Small intestine (tissue), 7 donors: ENCODE measurements at regions not wholly inside any gene's neighbourhood (a gene's known extent, or its start where the extent isn't known, plus 50 kb on each side); places are given as distances from the start of the nearest gene placed in this dataset.

Experiments used
- DNase-seq, 2 donors: peaks; one replicate each; pipeline versions ENCODE4 v3.0.0 to v3.0.0-alpha.2; 2013
- FAIRE-seq: peaks from 2 replicates; lab custom pipeline; 2012; peaks lifted over from hg19 to GRCh38; lab: Jason Lieb, UNC
- H3K27ac ChIP-seq, 3 donors: one replicate each; pipeline ENCODE4 v1.5.1; 2013; ENCODE audit warnings: low read length in 2 of 3, mild to moderate bottlenecking in 2 of 3, control low read depth in 1 of 3, inconsistent platforms in 1 of 3, low read depth in 1 of 3, moderate library complexity in 1 of 3
- H3K27me3 ChIP-seq, 3 donors: one replicate each; pipeline ENCODE4 v1.6.1; 2013; ENCODE audit warnings: low read length in 3 of 3, inconsistent platforms in 1 of 3; ENCODE audit not compliant: control insufficient read depth in 3 of 3, insufficient read depth in 3 of 3
- H3K36me3 ChIP-seq, 3 donors: one replicate each; pipeline ENCODE4 v1.6.1; 2013; ENCODE audit warnings: low read length in 3 of 3, inconsistent platforms in 1 of 3, low read depth in 1 of 3, mild to moderate bottlenecking in 1 of 3, moderate library complexity in 1 of 3; ENCODE audit not compliant: control insufficient read depth in 3 of 3, insufficient read depth in 2 of 3
- H3K4me1 ChIP-seq, 3 donors: one replicate each; pipeline ENCODE4 v1.6.1; 2013; ENCODE audit warnings: low read length in 2 of 3, inconsistent platforms in 1 of 3, low read depth in 1 of 3, mild to moderate bottlenecking in 1 of 3, moderate library complexity in 1 of 3; ENCODE audit not compliant: control insufficient read depth in 3 of 3, insufficient read depth in 2 of 3
- H3K4me3 ChIP-seq, 3 donors: one replicate each; pipeline ENCODE4 v1.5.1; 2013; ENCODE audit warnings: low read length in 3 of 3, control low read depth in 1 of 3, inconsistent platforms in 1 of 3, low read depth in 1 of 3, mild to moderate bottlenecking in 1 of 3, moderate library complexity in 1 of 3
- H3K9me3 ChIP-seq, 2 donors: one replicate each; pipeline ENCODE4 v1.6.1; 2013; ENCODE audit warnings: low read depth in 1 of 2, low read length in 1 of 2; ENCODE audit not compliant: control insufficient read depth in 2 of 2, insufficient read depth in 1 of 2
- WGBS, 3 donors: extraction: QIAGEN DNeasy Blood & Tissue Kit; methylation state at CpG; one replicate each; pipeline ENCODE4 v1.1.7; 2013; 5-methylcytosine and 5-hydroxymethylcytosine counted together
- donor health status: healthy with polysubstance abuse.
- donor health status: control.
- donor health status: control.
- donor health status: Bipolar disorder and iron deficiency.
- donor health status: healthy.

DNA sequence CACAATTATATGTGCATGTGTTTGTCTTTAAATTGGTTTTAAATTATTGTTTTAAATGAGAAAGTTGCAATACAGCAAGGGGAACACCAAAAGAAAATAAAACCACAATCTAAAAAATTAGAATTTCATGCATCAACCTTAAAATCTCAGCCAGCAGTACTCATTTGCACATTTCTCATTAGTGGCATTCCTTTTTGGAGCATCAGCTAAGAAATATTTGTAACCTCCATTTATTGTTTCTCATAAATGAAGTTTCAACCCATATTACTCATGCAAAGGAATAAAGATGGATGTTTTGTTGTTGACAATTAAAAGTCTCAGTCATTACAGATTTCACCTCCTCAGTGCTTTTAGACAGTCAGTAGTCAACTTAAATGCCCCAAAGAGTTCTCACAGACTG, 160.1 kb downstream of the TBX15 start:
- no peaks in the 10 kb centered on the region for H3K36me3 ChIP-seq
- no peak overlapping the region for H3K4me3 ChIP-seq
- no peaks in the 10 kb centered on the region for H3K27me3 ChIP-seq
- DNase-seq (no peak), FAIRE-seq (no peak)
- H3K27ac ChIP-seq, result no peak overlapping the region
- no peaks in the 10 kb centered on the region for H3K4me1 ChIP-seq
- peaks cover 0 to 2% of the 10 kb centered on the region in 2 donors for H3K9me3 ChIP-seq

DNA sequence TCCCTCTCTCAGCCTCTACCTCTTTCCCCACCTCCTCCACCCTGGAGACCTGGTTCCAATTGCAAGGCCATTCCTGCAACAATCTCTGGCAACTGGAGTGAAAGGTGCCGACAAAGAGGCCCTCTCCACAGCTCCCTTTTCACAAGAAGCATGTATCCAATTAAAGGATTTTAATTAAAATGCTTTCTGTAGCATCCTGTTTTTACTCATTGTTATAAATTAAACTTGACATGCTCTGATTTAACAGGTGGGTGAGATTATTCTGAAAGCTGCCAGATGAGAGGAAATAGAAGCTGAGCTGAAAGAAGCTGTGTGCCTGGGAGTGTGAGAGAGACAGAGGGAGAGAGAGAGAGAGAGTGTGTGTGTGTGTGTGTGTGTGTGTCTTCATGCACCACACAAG, 160.5 kb downstream of the TBX15 start:
- DNase-seq, result no peak
- H3K27me3 ChIP-seq, result no peaks in the 10 kb centered on the region
- FAIRE-seq, result no peak
- H3K9me3 ChIP-seq, result peaks cover 0 to 2% of the 10 kb centered on the region in 2 donors
- H3K4me3 ChIP-seq, result no peak overlapping the region
- 57 to 71% (median 69%) methylated on average over 1 of the region's 1 CpG for WGBS, 3 donors
- H3K36me3 ChIP-seq, result no peaks in the 10 kb centered on the region
- no peak overlapping the region for H3K27ac ChIP-seq
- H3K4me1 ChIP-seq, result no peaks in the 10 kb centered on the region

DNA sequence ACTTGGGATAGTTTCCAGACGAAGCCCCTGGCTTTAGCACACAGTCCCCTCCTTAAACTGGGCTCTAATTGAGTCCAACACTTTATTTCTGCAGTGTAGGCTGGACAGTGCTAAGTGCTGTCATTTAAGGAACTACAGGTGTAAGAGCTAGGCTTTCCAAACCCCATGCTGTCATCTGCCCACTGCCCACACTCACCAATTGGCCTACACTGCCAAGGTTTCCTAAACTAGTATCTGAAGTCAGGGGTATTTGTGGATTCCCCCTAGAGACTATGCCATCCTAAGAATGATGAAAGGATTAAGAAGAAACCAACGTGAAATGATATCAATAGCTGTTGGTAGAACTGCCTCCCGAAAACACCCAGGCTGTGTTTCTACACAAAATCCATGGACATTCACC, 160.9 kb downstream of the TBX15 start:
- Histone ChIP-seq H3K4me3 (no peak overlapping the region), H3K27me3 (no peaks in the 10 kb centered on the region), H3K9me3 (peaks cover 0 to 2% of the 10 kb centered on the region in 2 donors), H3K36me3 (no peaks in the 10 kb centered on the region), H3K27ac (no peak overlapping the region), H3K4me1 (no peaks in the 10 kb centered on the region)
- 68 to 73% (median 70%) methylated on average over 3 of the region's 3 CpGs for WGBS, 3 donors
- no peak for FAIRE-seq
- no peak for DNase-seq

DNA sequence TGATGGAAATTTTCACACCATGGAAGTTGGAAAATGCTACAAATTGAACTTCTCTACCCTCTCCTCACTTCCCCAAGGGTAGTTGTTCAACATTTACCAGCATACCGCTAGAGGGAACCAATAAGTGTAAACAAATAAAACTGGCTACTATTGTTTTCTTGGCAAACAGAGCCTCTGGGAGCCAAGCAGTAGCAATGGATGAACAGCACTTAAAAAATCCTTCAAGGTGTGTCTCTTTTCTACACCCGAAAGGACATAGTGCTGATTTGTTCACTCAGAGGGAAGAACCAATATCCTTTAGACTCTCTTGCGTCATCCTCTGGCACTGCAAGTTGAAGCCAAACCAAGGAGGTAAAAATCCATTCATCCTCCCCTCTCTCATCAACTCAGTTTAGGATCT, 161.5 kb downstream of the TBX15 start:
- no peak for FAIRE-seq

DNA sequence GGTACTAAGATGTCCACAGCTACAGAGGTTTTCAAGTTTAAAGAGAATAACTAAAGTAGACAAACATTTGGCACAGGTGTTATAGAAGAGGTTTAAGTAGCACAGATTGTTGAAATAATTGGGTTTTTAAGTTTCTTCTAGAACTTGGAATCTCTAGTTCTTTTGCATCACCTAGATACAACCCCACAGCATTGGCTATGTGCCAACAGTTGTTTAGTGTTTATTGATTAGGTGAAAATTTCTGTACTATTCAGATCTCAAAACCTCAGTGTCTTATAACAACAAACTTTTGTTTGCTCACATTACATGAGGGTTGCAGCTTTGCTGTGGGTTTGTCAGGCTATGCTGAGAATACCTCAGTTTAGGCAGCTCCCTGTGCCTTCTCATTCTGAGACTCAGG, 162.5 kb downstream of the TBX15 start:
- H3K4me3 ChIP-seq, result no peak overlapping the region
- no peaks in the 10 kb centered on the region for H3K4me1 ChIP-seq
- DNase-seq (no peak), FAIRE-seq (no peak)
- H3K27ac ChIP-seq, result no peak overlapping the region
- no peaks in the 10 kb centered on the region for H3K27me3 ChIP-seq
- no peaks in the 10 kb centered on the region for H3K9me3 ChIP-seq
- H3K36me3 ChIP-seq, result no peaks in the 10 kb centered on the region

More for the DNA sequence above, 161.5 kb downstream of the TBX15 start:
- Histone ChIP-seq H3K27ac (no peak overlapping the region), H3K4me1 (no peaks in the 10 kb centered on the region), H3K4me3 (no peak overlapping the region), H3K36me3 (no peaks in the 10 kb centered on the region), H3K9me3 (peaks cover 0 to 2% of the 10 kb centered on the region in 2 donors), H3K27me3 (no peaks in the 10 kb centered on the region)
- no peak for DNase-seq
- WGBS, 3 donors, result 44 to 67% (median 57%) methylated on average over 3 of the region's 3 CpGs

DNA sequence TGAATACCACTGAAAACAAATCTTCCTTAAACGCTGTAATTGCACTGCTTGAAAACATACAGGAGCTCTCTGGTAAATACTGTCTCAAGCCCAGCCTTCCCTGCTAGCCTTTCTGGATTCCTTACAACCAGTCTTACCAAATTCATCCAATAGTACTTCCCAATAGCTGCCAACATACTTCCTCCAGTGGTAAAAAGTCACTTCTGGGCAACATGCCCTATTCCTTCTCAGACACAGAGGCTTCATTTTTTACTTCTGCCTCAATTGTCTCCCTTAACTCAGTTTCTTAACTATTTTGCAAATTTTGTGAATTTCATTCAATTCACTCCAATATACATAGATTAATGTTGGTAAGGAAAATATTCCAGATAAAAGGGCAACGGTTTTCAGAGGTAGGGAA, 166.3 kb downstream of the TBX15 start:
- Histone ChIP-seq H3K36me3 (no peaks in the 10 kb centered on the region), H3K9me3 (no peaks in the 10 kb centered on the region), H3K27ac (no peak overlapping the region), H3K4me3 (no peak overlapping the region), H3K27me3 (no peaks in the 10 kb centered on the region), H3K4me1 (no peaks in the 10 kb centered on the region)
- FAIRE-seq (no peak), DNase-seq (no peak)
- WGBS, 3 donors, result 25 to 47% (median 37%) methylated on average over 2 of the region's 2 CpGs

DNA sequence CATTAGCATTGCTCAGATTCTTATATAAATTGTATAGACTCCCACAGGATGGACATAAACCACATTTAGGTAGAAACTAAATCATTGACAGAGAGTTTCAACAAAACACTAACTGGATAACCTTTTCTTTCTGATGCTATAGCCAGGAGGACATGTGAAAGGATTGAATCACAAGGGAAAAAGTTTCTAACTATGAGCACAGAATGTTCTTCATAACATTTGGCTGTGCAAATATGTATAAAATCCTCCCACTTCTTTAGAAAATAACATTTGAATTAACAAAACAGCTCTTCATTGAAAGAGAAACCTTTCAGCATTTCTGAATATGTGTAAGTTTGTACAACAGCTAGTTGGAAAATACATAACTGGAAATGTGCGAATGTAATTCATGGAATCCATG, 167.3 kb downstream of the TBX15 start:
- H3K4me3 ChIP-seq, result no peak overlapping the region
- no peaks in the 10 kb centered on the region for H3K4me1 ChIP-seq
- no peak for FAIRE-seq
- no peaks in the 10 kb centered on the region for H3K27me3 ChIP-seq
- H3K9me3 ChIP-seq, result no peaks in the 10 kb centered on the region
- WGBS, 3 donors, result 87 to 98% (median 96%) methylated on average over 1 of the region's 1 CpG
- DNase-seq, result no peak
- H3K27ac ChIP-seq, result no peak overlapping the region
- H3K36me3 ChIP-seq, result no peaks in the 10 kb centered on the region

DNA sequence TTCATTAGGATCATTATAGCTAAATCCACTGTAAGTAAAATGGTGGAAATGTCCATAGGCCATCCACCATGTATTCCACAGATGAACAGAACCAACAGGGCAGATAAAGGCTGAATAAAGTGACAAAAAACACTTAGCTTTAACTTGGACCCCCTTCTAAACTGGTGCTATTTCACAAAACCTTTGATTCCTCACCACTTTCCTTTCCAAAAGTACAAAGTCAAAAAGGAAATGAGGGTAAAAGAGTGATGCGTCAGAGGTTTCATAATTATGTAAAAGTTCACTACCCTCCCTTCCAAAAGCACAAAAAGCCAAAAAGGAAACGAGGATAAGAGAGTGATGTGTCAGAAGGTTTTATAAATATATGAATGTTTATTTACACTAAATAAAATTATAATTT, 172.2 kb downstream of the TBX15 start:
- 51 to 58% (median 54%) methylated on average over 2 of the region's 2 CpGs for WGBS, 3 donors
- Histone ChIP-seq H3K27ac (no peak overlapping the region), H3K4me1 (no peaks in the 10 kb centered on the region), H3K27me3 (no peaks in the 10 kb centered on the region), H3K36me3 (no peaks in the 10 kb centered on the region), H3K9me3 (no peaks in the 10 kb centered on the region), H3K4me3 (no peak overlapping the region)
- DNase-seq, result no peak
- FAIRE-seq, result no peak

DNA sequence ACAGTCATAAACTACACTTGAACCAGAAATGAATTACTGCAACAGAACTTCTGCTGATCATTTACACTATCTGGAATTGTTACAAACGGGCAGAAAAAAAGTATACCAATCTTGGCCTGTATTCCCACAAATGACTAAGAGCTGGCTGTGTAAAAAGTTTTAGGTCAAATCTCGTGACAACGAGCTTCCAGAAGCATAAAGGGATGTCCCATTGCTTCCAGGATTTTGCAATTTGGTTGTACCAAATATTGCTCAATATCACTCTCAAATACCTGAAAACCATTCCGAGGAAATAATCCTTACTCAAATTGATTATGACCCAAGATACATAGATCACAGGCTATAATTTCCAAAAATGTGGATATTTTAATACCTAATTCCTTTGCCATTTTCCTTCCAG, 175.6 kb downstream of the TBX15 start:
- no peaks in the 10 kb centered on the region for H3K4me1 ChIP-seq
- DNase-seq (no peak), FAIRE-seq (no peak)
- no peaks in the 10 kb centered on the region for H3K36me3 ChIP-seq
- H3K4me3 ChIP-seq, result no peak overlapping the region
- WGBS, 3 donors, result 74 to 80% (median 76%) methylated on average over 4 of the region's 4 CpGs
- H3K27me3 ChIP-seq, result no peaks in the 10 kb centered on the region
- H3K9me3 ChIP-seq, result no peaks in the 10 kb centered on the region
- H3K27ac ChIP-seq, result no peak overlapping the region
